Calu3 (cell line): ENCODE measurements at regions not wholly inside any gene's neighbourhood (a gene's known extent, or its start where the extent isn't known, plus 50 kb on each side); places are given as distances from the start of the nearest gene placed in this dataset.

Experiments
- BruUV-seq: library from RNA; stranded (reverse); fragments of 400-500 nt; replicated peaks from 2 replicates; lab custom pipeline; 2021; lab: Mats Ljungman, UMichigan
- CTCF ChIA-PET: fragments of 300-600 bp; sonication (Branson Sonifier 250); formaldehyde crosslinking; loops from one replicate; lab custom pipeline; 2022; ENCODE audit warnings: antibody characterized with exemption; lab: Charles Lee
- DNase-seq: peaks from one replicate; pipeline ENCODE4 v3.0.0; 2022
- H3K27ac Mint-ChIP-seq: one replicate; pipeline ENCODE4 v1.8.0; 2022; ENCODE audit warnings: mixed read lengths; ENCODE audit not compliant: unreplicated experiment
- H3K27me3 Mint-ChIP-seq: one replicate; pipeline ENCODE4 v1.8.0; 2022; ENCODE audit warnings: mixed read lengths; ENCODE audit not compliant: unreplicated experiment
- H3K36me3 Mint-ChIP-seq: one replicate; pipeline ENCODE4 v1.8.0; 2022; ENCODE audit warnings: mild to moderate bottlenecking, moderate library complexity, mixed read lengths; ENCODE audit not compliant: insufficient read depth, unreplicated experiment
- H3K4me1 Mint-ChIP-seq: one replicate; pipeline ENCODE4 v1.8.0; 2022; ENCODE audit warnings: mild to moderate bottlenecking, low read depth, mixed read lengths; ENCODE audit not compliant: unreplicated experiment
- H3K4me3 Mint-ChIP-seq: one replicate; pipeline ENCODE4 v1.8.0; 2022; ENCODE audit warnings: mild to moderate bottlenecking, low read depth, moderate library complexity, mixed read lengths; ENCODE audit not compliant: unreplicated experiment
- H3K9me3 Mint-ChIP-seq: one replicate; pipeline ENCODE4 v1.8.0; 2022; ENCODE audit warnings: low read depth, mixed read lengths; ENCODE audit not compliant: unreplicated experiment
- intact Hi-C: fragments of 100-400 bp; cut with micrococcal nuclease; formaldehyde crosslinking; loops from one replicate; pipeline ENCODE4 v1.10.0; 2022; ENCODE audit not compliant: unreplicated experiment
- TF ChIP-seq, protein P1 (sequence below): fragments of 200-600 bp; IDR thresholded peaks from one replicate; pipeline ENCODE4 v1.8.0; 2022; ENCODE audit warnings: antibody characterized with exemption; ENCODE audit not compliant: unreplicated experiment

DNA sequence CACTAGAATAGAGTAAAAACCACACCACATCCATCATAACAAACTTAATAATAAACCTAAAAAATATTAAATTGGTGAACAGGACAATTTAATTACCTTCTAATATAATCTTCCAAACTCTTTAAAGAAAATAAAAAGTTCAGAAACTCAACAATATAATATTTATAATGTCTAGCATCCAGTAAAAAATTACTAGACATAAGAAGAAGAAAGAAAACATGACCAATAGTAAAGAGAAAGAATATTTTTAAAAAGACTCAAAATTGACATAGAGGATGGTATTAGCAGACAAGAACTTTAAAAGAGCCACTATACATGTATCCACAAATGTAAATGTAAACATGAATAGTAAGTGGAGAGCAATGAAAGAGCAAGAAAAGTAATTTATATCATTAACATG lies 388.4 kb downstream of the TFEC start:
- Mint-ChIP-seq H3K9me3 (peaks cover 2% of the 10 kb centered on the region), H3K4me3 (no peak overlapping the region), H3K4me1 (no peaks in the 10 kb centered on the region), H3K36me3 (no peaks in the 10 kb centered on the region), H3K27ac (no peak overlapping the region), H3K27me3 (no peaks in the 10 kb centered on the region)
- TF ChIP-seq, protein P1, sequence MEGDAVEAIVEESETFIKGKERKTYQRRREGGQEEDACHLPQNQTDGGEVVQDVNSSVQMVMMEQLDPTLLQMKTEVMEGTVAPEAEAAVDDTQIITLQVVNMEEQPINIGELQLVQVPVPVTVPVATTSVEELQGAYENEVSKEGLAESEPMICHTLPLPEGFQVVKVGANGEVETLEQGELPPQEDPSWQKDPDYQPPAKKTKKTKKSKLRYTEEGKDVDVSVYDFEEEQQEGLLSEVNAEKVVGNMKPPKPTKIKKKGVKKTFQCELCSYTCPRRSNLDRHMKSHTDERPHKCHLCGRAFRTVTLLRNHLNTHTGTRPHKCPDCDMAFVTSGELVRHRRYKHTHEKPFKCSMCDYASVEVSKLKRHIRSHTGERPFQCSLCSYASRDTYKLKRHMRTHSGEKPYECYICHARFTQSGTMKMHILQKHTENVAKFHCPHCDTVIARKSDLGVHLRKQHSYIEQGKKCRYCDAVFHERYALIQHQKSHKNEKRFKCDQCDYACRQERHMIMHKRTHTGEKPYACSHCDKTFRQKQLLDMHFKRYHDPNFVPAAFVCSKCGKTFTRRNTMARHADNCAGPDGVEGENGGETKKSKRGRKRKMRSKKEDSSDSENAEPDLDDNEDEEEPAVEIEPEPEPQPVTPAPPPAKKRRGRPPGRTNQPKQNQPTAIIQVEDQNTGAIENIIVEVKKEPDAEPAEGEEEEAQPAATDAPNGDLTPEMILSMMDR = no peak
- no peak for DNase-seq
- no TSS peak for BruUV-seq
- CTCF ChIA-PET = no interaction called here
- intact Hi-C loops = no loop called here

DNA sequence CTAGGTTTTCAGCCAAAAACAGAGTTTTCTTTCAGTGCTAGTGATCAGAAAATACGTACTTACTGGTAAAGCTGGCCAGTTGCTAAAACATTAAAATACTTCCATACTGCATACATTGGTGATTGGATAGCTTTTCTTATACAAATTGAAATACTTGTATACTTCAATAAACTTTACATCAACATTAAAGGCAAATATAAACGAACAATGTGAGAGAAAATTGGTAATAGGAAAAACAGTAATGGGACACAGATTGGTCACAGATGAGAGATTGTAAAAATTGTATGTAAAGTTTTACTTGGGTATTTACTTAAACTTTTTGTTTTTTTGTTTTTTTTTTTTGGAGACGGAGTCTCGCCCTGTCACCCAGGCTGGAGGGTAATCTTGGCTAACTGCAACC lies 391.7 kb downstream of the TFEC start:
- Mint-ChIP-seq H3K27me3 (no peaks in the 10 kb centered on the region), H3K4me3 (no peak overlapping the region), H3K36me3 (no peaks in the 10 kb centered on the region), H3K27ac (no peak overlapping the region), H3K4me1 (peaks cover 9% of the 10 kb centered on the region), H3K9me3 (peaks cover 2% of the 10 kb centered on the region)
- BruUV-seq = no TSS peak
- intact Hi-C loops = no loop called here
- CTCF ChIA-PET = no interaction called here
- TF ChIP-seq, protein P1 = no peak
- no peak for DNase-seq

DNA sequence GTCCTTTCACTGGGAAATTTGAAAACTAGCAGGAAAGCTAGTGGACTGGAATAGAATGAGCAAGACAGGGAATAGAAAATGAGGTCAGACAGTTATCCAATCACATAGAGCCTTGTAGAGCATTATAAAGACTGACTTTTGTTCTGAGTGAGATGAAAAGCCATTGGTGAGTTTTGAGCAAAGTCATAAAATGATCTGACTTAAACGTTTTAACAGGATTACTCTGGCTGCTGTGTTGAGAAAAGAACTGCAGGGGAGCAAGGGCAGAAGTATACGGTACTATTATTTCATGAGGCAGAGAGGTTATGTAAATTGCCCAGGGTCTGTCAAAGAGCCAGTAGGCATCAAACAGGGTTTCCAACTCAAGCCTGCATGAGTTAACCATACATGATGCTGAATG lies 393.4 kb downstream of the TFEC start:
- H3K27me3 Mint-ChIP-seq = no peaks in the 10 kb centered on the region

DNA sequence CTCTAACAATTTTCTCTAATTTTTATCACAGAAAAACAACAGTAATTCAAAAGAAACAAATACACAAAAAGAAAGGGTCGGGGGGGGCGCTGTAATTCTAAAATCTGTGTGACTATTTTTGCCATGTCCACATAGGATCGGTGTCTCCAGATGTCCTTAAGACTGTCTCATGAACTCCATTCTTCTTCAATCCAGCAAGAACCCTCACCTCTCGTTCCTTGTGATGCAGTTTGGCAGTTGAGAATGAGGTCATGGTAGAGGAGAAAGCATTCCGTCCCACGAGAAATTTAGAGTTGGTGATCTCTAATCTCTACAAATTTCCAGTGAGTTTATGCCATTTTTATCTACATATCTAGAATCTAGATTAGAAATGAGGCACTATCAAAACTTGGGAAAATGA lies 394.7 kb downstream of the TFEC start:
- no peaks in the 10 kb centered on the region for H3K27me3 Mint-ChIP-seq
- CTCF ChIA-PET = interaction anchor here (0.7 kb wide), 1 partner anchor 1283 kb away, joined by 5 read pairs; no protein-coding TSS in a partner anchor

More for the DNA sequence above, 393.4 kb downstream of the TFEC start:
- DNase-seq = no peak
- Mint-ChIP-seq H3K4me3 (no peak overlapping the region), H3K27ac (no peak overlapping the region), H3K9me3 (no peaks in the 10 kb centered on the region), H3K36me3 (no peaks in the 10 kb centered on the region), H3K4me1 (peaks cover 9% of the 10 kb centered on the region)
- TF ChIP-seq, protein P1 = no peak
- intact Hi-C loops = no loop called here
- BruUV-seq = no TSS peak
- CTCF ChIA-PET = no interaction called here

More for the DNA sequence above, 394.7 kb downstream of the TFEC start:
- DNase-seq = no peak
- intact Hi-C loops = no loop called here
- TF ChIP-seq, protein P1 = no peak
- Mint-ChIP-seq H3K4me1 (peaks cover 9% of the 10 kb centered on the region), H3K4me3 (no peak overlapping the region), H3K27ac (no peak overlapping the region), H3K36me3 (no peaks in the 10 kb centered on the region), H3K9me3 (no peaks in the 10 kb centered on the region)
- no TSS peak for BruUV-seq
